ENCODE measurements at regions not wholly inside any gene's neighbourhood (a gene's known extent, or its start where the extent isn't known, plus 50 kb on each side); places are given as distances from the start of the nearest gene placed in this dataset.

GRCh38 chr18:60560071-60560470, 187.5 kb upstream of the MC4R start:
- Histone ChIP-seq H3K9ac (ENCODE audit: insufficient read depth, low read length, poor library complexity, severe bottlenecking) (no peak overlapping the region), H3K4me1 (ENCODE audit: control insufficient read depth in 1 of 2, insufficient read depth in 2 of 2, low read length in 2 of 2) (no peaks in the 10 kb centered on the region), H3K79me2 (ENCODE audit: insufficient read depth, low read length) (no peaks in the 10 kb centered on the region), H3K27ac (ENCODE audit: low read depth in 1 of 2, low read length in 2 of 2) (no peak overlapping the region), H3K4me3 (replicated peaks in 1 of 3; ENCODE audit: low read depth in 2 of 3, low read length in 3 of 3) (no peak overlapping the region), H3K36me3 (replicated peaks in 1 of 2; ENCODE audit: control insufficient read depth in 1 of 2, insufficient read depth in 2 of 2, low read length in 2 of 2) (no peaks in the 10 kb centered on the region), H3K9me3 (replicated peaks in 1 of 2; ENCODE audit: control insufficient read depth in 1 of 2, insufficient read depth in 1 of 2, low read length in 2 of 2) (no peaks in the 10 kb centered on the region), H3K27me3 (ENCODE audit: control insufficient read depth in 2 of 2, insufficient read depth in 2 of 2, low read length in 2 of 2) (no peaks in the 10 kb centered on the region), H3K4me2 (replicated peaks; ENCODE audit: extremely low read depth, low read length, poor library complexity, severe bottlenecking) (no peak overlapping the region), H4K20me1 (ENCODE audit: insufficient read depth, low read length) (no peaks in the 10 kb centered on the region), H2AFZ (ENCODE audit: insufficient read depth, low read depth, low read length, poor library complexity, severe bottlenecking) (no peak overlapping the region)
- DNase-seq: no peak
- no peak overlapping the region for H3K4me3 Mint-ChIP-seq
- intact Hi-C loops (cut with micrococcal nuclease): no loop called here
- no peaks in the 10 kb centered on the region for H3K36me3 Mint-ChIP-seq
- H3K27ac Mint-ChIP-seq: no peak overlapping the region
- no peak for TF ChIP-seq CTCF (IDR thresholded peaks at IDR 0.05)
- H3K27me3 Mint-ChIP-seq (ENCODE audit: low read depth in 3 of 3): peaks cover 0 to 6% (median 2%) of the 10 kb centered on the region in 3 donors
- H3K4me1 Mint-ChIP-seq: no peaks in the 10 kb centered on the region
- peaks cover 0 to 5% (median 0%) of the 10 kb centered on the region in 7 donors for H3K9me3 Mint-ChIP-seq
- no CpG with 5 or more reads among the region's 2 CpGs for WGBS (ENCODE audit: insufficient coverage)

GRCh38 chr18:60563082-60563481, 190.5 kb upstream of the MC4R start:
- H3K27ac ChIP-seq (ENCODE audit: low read depth in 1 of 2, low read length in 2 of 2): no peak overlapping the region
- Mint-ChIP-seq H3K36me3 (no peaks in the 10 kb centered on the region), H3K27ac (no peak overlapping the region), H3K27me3 (ENCODE audit: low read depth in 3 of 3) (peaks cover 0 to 6% (median 0%) of the 10 kb centered on the region in 3 donors), H3K4me1 (no peaks in the 10 kb centered on the region), H3K9me3 (peaks cover 0 to 2% (median 0%) of the 10 kb centered on the region in 7 donors), H3K4me3 (no peak overlapping the region)
- no peaks in the 10 kb centered on the region for H3K9me3 ChIP-seq (replicated peaks in 1 of 2; ENCODE audit: control insufficient read depth in 1 of 2, insufficient read depth in 1 of 2, low read length in 2 of 2)
- no peaks in the 10 kb centered on the region for H3K36me3 ChIP-seq (replicated peaks in 1 of 2; ENCODE audit: control insufficient read depth in 1 of 2, insufficient read depth in 2 of 2, low read length in 2 of 2)
- intact Hi-C loops (cut with micrococcal nuclease): no loop called here
- H4K20me1 ChIP-seq (ENCODE audit: insufficient read depth, low read length): no peaks in the 10 kb centered on the region
- H3K4me1 ChIP-seq (ENCODE audit: control insufficient read depth in 1 of 2, insufficient read depth in 2 of 2, low read length in 2 of 2): peaks cover 4 to 5% of the 10 kb centered on the region in 2 donors
- no peaks in the 10 kb centered on the region for H3K79me2 ChIP-seq (ENCODE audit: insufficient read depth, low read length)
- DNase-seq: no peak
- H2AFZ ChIP-seq (ENCODE audit: insufficient read depth, low read depth, low read length, poor library complexity, severe bottlenecking): no peak overlapping the region
- no peak for TF ChIP-seq CTCF (IDR thresholded peaks at IDR 0.05)
- H3K4me3 ChIP-seq (replicated peaks in 1 of 3; ENCODE audit: low read depth in 2 of 3, low read length in 3 of 3): no peak overlapping the region
- H3K4me2 ChIP-seq (replicated peaks; ENCODE audit: extremely low read depth, low read length, poor library complexity, severe bottlenecking): no peak overlapping the region
- no peaks in the 10 kb centered on the region for H3K27me3 ChIP-seq (ENCODE audit: control insufficient read depth in 2 of 2, insufficient read depth in 2 of 2, low read length in 2 of 2)
- no peak overlapping the region for H3K9ac ChIP-seq (ENCODE audit: insufficient read depth, low read length, poor library complexity, severe bottlenecking)
- no CpG with 5 or more reads among the region's 3 CpGs for WGBS (ENCODE audit: insufficient coverage)
